ENCODE measurements at regions not wholly inside any gene's neighbourhood (a gene's known extent, or its start where the extent isn't known, plus 50 kb on each side); places are given as distances from the start of the nearest gene placed in this dataset.

- TF ChIP-seq NR2C2 (CRISPR knock-in tag; IDR thresholded peaks at IDR 0.05) (no peak), SP1 (CRISPR knock-in tag; conservative IDR thresholded peaks at IDR 0.05) (no peak), FOXK1 (CRISPR knock-in tag; IDR thresholded peaks at IDR 0.05) (no peak), SMAD4 (CRISPR knock-in tag; IDR thresholded peaks at IDR 0.05) (no peak), ZNF263 (CRISPR knock-in tag; IDR thresholded peaks at IDR 0.05; ENCODE audit: low read depth) (no peak), ZNF317 (CRISPR knock-in tag; IDR thresholded peaks at IDR 0.05; ENCODE audit: borderline replicate concordance, low read depth) (no peak), ZNF219 (CRISPR knock-in tag; IDR thresholded peaks at IDR 0.05; ENCODE audit: borderline replicate concordance) (no peak), SMAD3 (CRISPR knock-in tag; IDR thresholded peaks at IDR 0.05; ENCODE audit: borderline replicate concordance) (no peak), MLX (CRISPR knock-in tag; IDR thresholded peaks at IDR 0.05) (no peak), ZNF281 (CRISPR knock-in tag; IDR thresholded peaks at IDR 0.05) (no peak), ZNF416 (CRISPR knock-in tag; IDR thresholded peaks at IDR 0.05) (no peak), CBFB (CRISPR knock-in tag; IDR thresholded peaks at IDR 0.05; ENCODE audit: low read depth) (no peak), FOXP1 (CRISPR knock-in tag; IDR thresholded peaks at IDR 0.05; ENCODE audit: borderline replicate concordance) (no peak), AR (CRISPR knock-in tag; IDR thresholded peaks at IDR 0.05) (no peak), PRRX2 (CRISPR knock-in tag; IDR thresholded peaks at IDR 0.05) (no peak)
- no peaks in the 10 kb centered on the region for H3K4me1 Mint-ChIP-seq
- no peaks in the 10 kb centered on the region for H3K9me3 Mint-ChIP-seq
- H3K27ac Mint-ChIP-seq, result no peak overlapping the region
- DNase-seq (ENCODE audit: low spot score) (no peak), ATAC-seq (no peak)
- CTCF ChIA-PET, result interaction anchor here (0.6 to 0.7 kb wide), 2 partner anchors 28 to 106 kb away, joined by 3 to 4 read pairs; no protein-coding TSS in a partner anchor
- H3K36me3 Mint-ChIP-seq, result no peaks in the 10 kb centered on the region
- H3K4me3 Mint-ChIP-seq, result no peak overlapping the region
- POLR2A ChIA-PET, result no interaction called here
- H3K27me3 Mint-ChIP-seq (ENCODE audit: low read depth), result no peaks in the 10 kb centered on the region; the same call in 1 of the 2 replicates
These were observed 66.4 kb upstream of the DSP start for GRCh38 chr6:7475081-7475480.

GRCh38 chr6:7479801-7480266 is 61.6 kb upstream of the DSP start:
- CTCF ChIA-PET, result interaction anchor here (1.0 kb wide), 1 partner anchor 9 kb away, joined by 3 read pairs; no protein-coding TSS in a partner anchor
- POLR2A ChIA-PET, result interaction anchor here (1.1 kb wide), 1 partner anchor 26 kb away, joined by 8 read pairs; no protein-coding TSS in a partner anchor
- no peak for DNase-seq (ENCODE audit: low spot score)
- H3K27ac Mint-ChIP-seq, result no peak overlapping the region
- H3K4me1 Mint-ChIP-seq, result no peaks in the 10 kb centered on the region
- no peaks in the 10 kb centered on the region; the same call in 1 of the 2 replicates for H3K9me3 Mint-ChIP-seq
- no peaks in the 10 kb centered on the region for H3K36me3 Mint-ChIP-seq
- no peak for ATAC-seq
- no peaks in the 10 kb centered on the region; the same call in 1 of the 2 replicates for H3K27me3 Mint-ChIP-seq (ENCODE audit: low read depth)
- H3K4me3 Mint-ChIP-seq, result no peak overlapping the region
- TF ChIP-seq FOXJ3 (CRISPR knock-in tag; IDR thresholded peaks at IDR 0.05; ENCODE audit: borderline replicate concordance) (no peak), USF2 (CRISPR knock-in tag; IDR thresholded peaks at IDR 0.05) (no peak), PRDM15 (CRISPR knock-in tag; IDR thresholded peaks at IDR 0.05) (no peak), TCF7 (CRISPR knock-in tag; IDR thresholded peaks at IDR 0.05; ENCODE audit: low read depth) (no peak), NR2C2 (CRISPR knock-in tag; IDR thresholded peaks at IDR 0.05) (no peak), AFF4 (CRISPR knock-in tag; IDR thresholded peaks at IDR 0.05; ENCODE audit: borderline replicate concordance) (no peak)

Data from WTC11 (cell line).